ENCODE measurements at regions not wholly inside any gene's neighbourhood (a gene's known extent, or its start where the extent isn't known, plus 50 kb on each side); places are given as distances from the start of the nearest gene placed in this dataset.
"Not testable (repeated sequence)": the region's sequence is repeated elsewhere in the genome, so short reads cannot be mapped to it uniquely, and the experiment has no call there.

- DNase-seq: no peak
Measured at GRCh38 chr6:79808921-79809320, 138.4 kb downstream of the ELOVL4 start.

- not testable (repeated sequence) for DNase-seq
Measured at GRCh38 chr6:79806661-79807060, 140.7 kb downstream of the ELOVL4 start.

GRCh38 chr6:79804732-79805131 lies 142.6 kb downstream of the ELOVL4 start:
- no peak for DNase-seq

- no peak for DNase-seq
Measured at GRCh38 chr6:79803917-79804316, 143.4 kb downstream of the ELOVL4 start.

GRCh38 chr6:79802657-79803300 lies 144.6 kb downstream of the ELOVL4 start:
- DNase-seq: no peak

- no peak for DNase-seq
Measured at GRCh38 chr6:79801362-79801761, 146.0 kb downstream of the ELOVL4 start.

- DNase-seq: no peak
Measured at GRCh38 chr6:79798841-79799240, 148.5 kb downstream of the ELOVL4 start.

- DNase-seq: no peak
Measured at GRCh38 chr6:79797912-79798311, 149.4 kb downstream of the ELOVL4 start.

GRCh38 chr6:79797163-79797764 lies 150.1 kb downstream of the ELOVL4 start:
- no peak for DNase-seq

GRCh38 chr6:79796197-79796596 lies 151.2 kb downstream of the ELOVL4 start:
- no peak for DNase-seq

GRCh38 chr6:79789896-79790295 lies 157.5 kb downstream of the ELOVL4 start:
- no peak for DNase-seq

GRCh38 chr6:79788756-79789155 lies 157.6 kb downstream of the SH3BGRL2 start:
- no peak for DNase-seq

GRCh38 chr6:79787626-79788025 lies 156.5 kb downstream of the SH3BGRL2 start:
- no peak for DNase-seq

- no peak for DNase-seq
Measured at GRCh38 chr6:79784395-79784753, 153.2 kb downstream of the SH3BGRL2 start.

- no peak for DNase-seq
Measured at GRCh38 chr6:79783670-79784394, 152.7 kb downstream of the SH3BGRL2 start.

GRCh38 chr6:79782792-79783580 lies 151.9 kb downstream of the SH3BGRL2 start:
- DNase-seq: no peak

- DNase-seq: no peak
Measured at GRCh38 chr6:79781916-79782315, 150.8 kb downstream of the SH3BGRL2 start.

GRCh38 chr6:79780881-79781280 lies 149.8 kb downstream of the SH3BGRL2 start:
- no peak for DNase-seq

- no peak for DNase-seq
Measured at GRCh38 chr6:79778816-79779215, 147.7 kb downstream of the SH3BGRL2 start.

- peak; percentile 87 for DNase-seq
Measured at GRCh38 chr6:79777713-79778579, 146.8 kb downstream of the SH3BGRL2 start.

- no peak for DNase-seq
Measured at GRCh38 chr6:79776076-79776475, 144.9 kb downstream of the SH3BGRL2 start.

- DNase-seq: no peak
Measured at GRCh38 chr6:79775222-79775621, 144.1 kb downstream of the SH3BGRL2 start.

Measured in CD4-positive, alpha-beta T cell treated with Interleukin-17A for 4 hours (primary cell).